GM12872 (cell line): ENCODE measurements at regions not wholly inside any gene's neighbourhood (a gene's known extent, or its start where the extent isn't known, plus 50 kb on each side); places are given as distances from the start of the nearest gene placed in this dataset.

Experiments used
- TF ChIP-seq, protein P1 (sequence below): IDR thresholded peaks from 3 replicates; pipeline ENCODE4 v1.5.1; 2011; ENCODE audit warnings: low read depth, mild to moderate bottlenecking, low read length, moderate library complexity; ENCODE audit not compliant: insufficient read depth

DNA sequence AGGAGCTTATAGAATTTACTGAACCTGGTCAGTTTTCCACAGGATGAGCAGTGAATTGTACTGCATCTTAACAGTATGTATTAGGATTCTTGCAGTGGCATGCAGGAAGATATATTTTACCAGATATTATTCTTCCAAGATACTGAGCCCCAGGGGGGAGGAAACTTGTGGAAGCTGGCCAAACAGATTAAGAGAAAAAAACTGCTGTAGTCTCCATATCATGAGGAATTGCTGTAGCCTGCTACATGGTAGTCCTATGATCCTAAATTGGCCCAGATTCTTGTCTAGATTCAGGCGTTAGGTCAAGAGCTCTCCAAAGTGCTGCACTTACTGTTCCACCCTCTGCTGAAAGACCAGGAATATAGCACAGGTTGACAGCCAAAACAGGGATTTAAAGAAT lies 275.5 kb upstream of the TAS2R1 start:
- TF ChIP-seq, protein P1, sequence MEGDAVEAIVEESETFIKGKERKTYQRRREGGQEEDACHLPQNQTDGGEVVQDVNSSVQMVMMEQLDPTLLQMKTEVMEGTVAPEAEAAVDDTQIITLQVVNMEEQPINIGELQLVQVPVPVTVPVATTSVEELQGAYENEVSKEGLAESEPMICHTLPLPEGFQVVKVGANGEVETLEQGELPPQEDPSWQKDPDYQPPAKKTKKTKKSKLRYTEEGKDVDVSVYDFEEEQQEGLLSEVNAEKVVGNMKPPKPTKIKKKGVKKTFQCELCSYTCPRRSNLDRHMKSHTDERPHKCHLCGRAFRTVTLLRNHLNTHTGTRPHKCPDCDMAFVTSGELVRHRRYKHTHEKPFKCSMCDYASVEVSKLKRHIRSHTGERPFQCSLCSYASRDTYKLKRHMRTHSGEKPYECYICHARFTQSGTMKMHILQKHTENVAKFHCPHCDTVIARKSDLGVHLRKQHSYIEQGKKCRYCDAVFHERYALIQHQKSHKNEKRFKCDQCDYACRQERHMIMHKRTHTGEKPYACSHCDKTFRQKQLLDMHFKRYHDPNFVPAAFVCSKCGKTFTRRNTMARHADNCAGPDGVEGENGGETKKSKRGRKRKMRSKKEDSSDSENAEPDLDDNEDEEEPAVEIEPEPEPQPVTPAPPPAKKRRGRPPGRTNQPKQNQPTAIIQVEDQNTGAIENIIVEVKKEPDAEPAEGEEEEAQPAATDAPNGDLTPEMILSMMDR: no peak

DNA sequence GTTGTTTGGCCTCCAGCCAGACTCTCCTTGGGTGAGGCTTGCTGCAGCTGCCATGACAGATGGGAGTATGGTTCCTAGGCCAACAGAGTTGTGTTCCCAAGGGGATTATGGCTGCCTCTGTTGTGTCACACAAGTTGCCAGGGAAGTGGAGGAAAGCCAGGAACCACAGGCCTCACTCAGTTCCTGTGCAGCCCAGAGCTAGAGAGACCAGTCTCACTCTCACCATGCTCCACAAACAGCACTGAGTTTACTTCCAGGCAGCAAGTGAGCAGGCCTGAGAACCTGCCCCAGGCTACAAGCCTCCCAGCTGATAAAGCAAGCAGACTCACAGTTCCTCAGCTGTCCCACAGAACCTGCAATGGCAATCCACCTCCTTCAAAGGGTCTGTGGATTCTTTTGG lies 273.6 kb upstream of the TAS2R1 start:
- TF ChIP-seq, protein P1: no peak

DNA sequence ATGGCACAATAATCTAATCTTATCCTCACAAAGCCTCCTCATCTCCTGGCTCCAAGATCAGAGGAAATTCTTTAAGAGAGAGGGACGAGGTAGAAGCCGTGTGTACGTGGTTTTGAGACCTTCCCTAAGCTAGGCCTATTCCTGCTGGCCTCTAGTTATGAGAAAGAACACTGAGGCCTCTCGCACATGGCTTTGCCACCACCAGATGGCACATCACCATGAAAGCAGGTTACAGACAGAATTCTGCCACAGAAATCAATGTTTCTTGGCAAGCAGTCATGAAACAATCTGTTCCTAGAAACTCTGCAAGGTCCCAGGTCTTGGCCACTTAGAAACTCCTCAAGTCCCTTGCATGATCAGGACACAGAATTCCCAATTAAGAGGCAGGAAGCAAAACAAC lies 268.2 kb upstream of the TAS2R1 start:
- TF ChIP-seq, protein P1: peak; percentile 37; the same call in 2 of the 3 replicates

DNA sequence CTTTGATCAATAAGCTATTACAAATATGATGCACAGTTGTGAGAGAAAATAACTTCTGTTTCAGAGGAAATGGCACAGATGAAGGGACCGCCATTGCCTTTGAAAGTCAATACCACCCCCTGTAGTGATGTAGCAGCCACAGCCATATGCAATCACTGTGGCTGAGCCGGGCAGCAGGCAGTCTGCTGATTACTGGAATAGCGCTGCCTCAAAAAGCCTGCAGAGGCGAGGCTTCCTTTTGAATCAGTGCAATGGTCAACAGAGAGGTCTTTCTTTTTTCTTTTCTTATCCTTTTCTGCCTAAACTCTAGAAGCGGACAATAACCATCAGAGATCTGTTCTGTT lies 265.1 kb upstream of the TAS2R1 start:
- TF ChIP-seq, protein P1: no peak

DNA sequence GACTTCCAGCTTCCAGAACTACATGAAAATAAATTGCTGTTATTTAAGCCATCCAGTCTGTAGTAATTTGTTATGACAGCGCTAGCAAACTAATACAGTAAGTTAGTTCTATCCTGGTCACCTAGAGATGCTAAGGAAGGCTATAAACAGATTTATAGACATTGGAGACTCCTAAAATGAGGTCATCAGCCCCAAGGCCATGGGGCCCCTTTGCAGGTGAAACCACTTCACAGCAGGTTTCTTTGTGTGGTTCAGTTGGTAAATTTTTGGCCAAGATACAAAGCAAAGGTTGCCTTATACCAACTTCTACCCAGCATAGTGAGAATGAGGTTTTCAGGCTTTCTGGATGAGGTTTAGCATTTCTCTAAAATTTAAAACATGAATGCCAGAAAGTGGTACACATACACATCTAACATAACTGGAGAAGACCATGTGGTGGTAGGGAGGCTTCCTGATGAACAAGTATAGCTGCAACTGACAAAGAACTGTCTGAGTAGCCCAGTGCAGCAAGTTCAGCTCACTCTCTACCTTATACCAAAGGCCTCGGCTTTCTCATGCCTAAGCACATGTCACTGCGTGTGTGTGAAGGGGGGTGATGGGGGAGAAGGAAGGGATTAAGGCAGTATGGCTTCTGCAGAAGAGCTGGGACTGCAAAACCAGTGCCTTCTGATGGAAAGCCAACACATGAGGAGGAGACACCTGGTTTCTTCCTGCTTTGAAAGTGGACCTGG lies 264.6 kb upstream of the TAS2R1 start:
- TF ChIP-seq, protein P1: no peak

DNA sequence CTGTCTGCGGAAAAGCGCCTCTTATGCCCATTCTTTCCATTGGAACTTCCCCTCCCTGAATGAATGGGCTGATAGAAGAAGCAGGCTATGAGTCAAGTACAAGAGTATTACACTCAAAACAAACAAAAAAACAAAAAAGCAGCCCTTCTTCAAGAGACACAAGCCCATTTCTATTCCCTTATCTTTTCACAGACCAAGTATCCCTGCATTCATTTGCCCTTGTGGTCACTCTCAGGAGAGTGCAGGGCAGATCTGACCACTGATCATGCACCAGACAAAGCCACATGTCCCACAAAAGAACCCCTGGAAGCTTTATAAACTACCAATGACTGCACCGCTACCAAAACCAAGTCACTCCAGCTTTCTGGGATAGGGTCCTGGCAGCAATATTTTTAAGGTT lies 262.5 kb upstream of the TAS2R1 start:
- TF ChIP-seq, protein P1: no peak

DNA sequence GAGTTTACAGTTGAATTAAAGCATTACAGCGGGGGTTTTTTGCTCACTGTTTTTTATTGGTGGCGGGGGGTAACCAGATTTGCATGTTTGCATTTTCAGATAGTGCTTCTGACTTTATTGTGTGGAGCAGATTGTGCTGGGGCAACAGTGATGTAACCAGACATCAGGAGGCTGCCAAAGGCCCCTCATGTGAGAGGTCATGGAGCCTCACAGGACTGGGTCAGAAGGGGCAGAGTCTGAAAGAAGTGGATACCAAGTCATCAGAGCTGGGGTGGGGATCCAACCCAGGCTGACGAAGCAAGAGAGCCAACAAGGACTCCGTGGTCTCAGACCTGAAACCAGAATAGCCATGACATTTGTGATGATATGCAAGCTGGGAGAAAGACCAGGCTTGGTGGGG lies 259.4 kb upstream of the TAS2R1 start:
- TF ChIP-seq, protein P1: no peak
